H9 (cell line): ENCODE measurements at regions not wholly inside any gene's neighbourhood (a gene's known extent, or its start where the extent isn't known, plus 50 kb on each side); places are given as distances from the start of the nearest gene placed in this dataset.

ENCODE experiments used
- DNase-seq: peaks from one replicate; pipeline ENCODE4 v3.0.0-alpha.2; 2017
- H2AFZ ChIP-seq: one replicate; pipeline ENCODE4 v1.6.1; 2013; ENCODE audit warnings: mild to moderate bottlenecking, low read length, control low read depth, moderate library complexity
- H2AK5ac ChIP-seq: 2 replicates; pipeline ENCODE4 v1.6.1; 2013; ENCODE audit warnings: low read length, control low read depth, mixed read lengths; ENCODE audit not compliant: insufficient read length
- H2BK120ac ChIP-seq: one replicate; pipeline ENCODE4 v1.6.1; 2013; ENCODE audit warnings: low read depth, mild to moderate bottlenecking, low read length, control low read depth, inconsistent platforms; ENCODE audit not compliant: poor library complexity, severe bottlenecking
- H2BK12ac ChIP-seq: 2 replicates; pipeline ENCODE4 v1.6.1; 2013; ENCODE audit warnings: low read length, control low read depth, mixed read lengths, low read depth; ENCODE audit not compliant: insufficient read length
- H2BK15ac ChIP-seq: 2 replicates; pipeline ENCODE4 v1.6.1; 2013; ENCODE audit warnings: low read depth, low read length, control low read depth
- H2BK20ac ChIP-seq: one replicate; pipeline ENCODE4 v1.6.1; 2013; ENCODE audit warnings: low read depth, mild to moderate bottlenecking, low read length, control low read depth, inconsistent platforms; ENCODE audit not compliant: poor library complexity, severe bottlenecking
- H2BK5ac ChIP-seq: 2 replicates; pipeline ENCODE4 v1.6.1; 2013; ENCODE audit warnings: low read length, control low read depth, mixed read lengths; ENCODE audit not compliant: insufficient read length
- H3K14ac ChIP-seq: 2 replicates; pipeline ENCODE4 v1.6.1; 2013; ENCODE audit warnings: low read length, control low read depth; ENCODE audit not compliant: insufficient read depth
- H3K18ac ChIP-seq: 2 replicates; pipeline ENCODE4 v1.6.1; 2013; ENCODE audit warnings: low read depth, mild to moderate bottlenecking, mixed read lengths, low read length, control low read depth; ENCODE audit not compliant: insufficient read length
- H3K23ac ChIP-seq: 2 replicates; pipeline ENCODE4 v1.6.1; 2013; ENCODE audit warnings: low read length, control low read depth, mixed read lengths, low read depth; ENCODE audit not compliant: insufficient read length
- H3K23me2 ChIP-seq: 2 replicates; pipeline ENCODE4 v1.6.1; 2013; ENCODE audit warnings: low read depth, mild to moderate bottlenecking, mixed read lengths, low read length, control low read depth; ENCODE audit not compliant: insufficient read length, poor library complexity, severe bottlenecking
- H3K27ac ChIP-seq: 2 replicates; pipeline ENCODE4 v1.5.1; 2013; ENCODE audit warnings: low read length, control low read depth, mixed read lengths, low read depth; ENCODE audit not compliant: insufficient read length
- H3K27me3 ChIP-seq: 2 replicates; pipeline ENCODE4 v1.6.1; 2013; ENCODE audit warnings: low read length, control low read depth, inconsistent platforms; ENCODE audit not compliant: insufficient read depth
- H3K4ac ChIP-seq: 2 replicates; pipeline ENCODE4 v1.6.1; 2013; ENCODE audit warnings: low read depth, mild to moderate bottlenecking, control low read depth, inconsistent platforms, low read length, moderate library complexity
- H3K4me1 ChIP-seq: 2 replicates; pipeline ENCODE4 v1.6.1; 2013; ENCODE audit warnings: low read length, control low read depth, inconsistent platforms; ENCODE audit not compliant: insufficient read depth
- H3K4me2 ChIP-seq: 2 replicates; pipeline ENCODE4 v1.6.1; 2013; ENCODE audit warnings: low read length, control low read depth, mixed read lengths; ENCODE audit not compliant: insufficient read length, insufficient read depth
- H3K56ac ChIP-seq: 2 replicates; pipeline ENCODE4 v1.6.1; 2013; ENCODE audit warnings: low read depth, mild to moderate bottlenecking, mixed read lengths, low read length, control low read depth; ENCODE audit not compliant: insufficient read length
- H3K79me1 ChIP-seq: 2 replicates; pipeline ENCODE4 v1.6.1; 2013; ENCODE audit warnings: low read depth, mild to moderate bottlenecking, moderate library complexity, low read length, control low read depth, inconsistent platforms; ENCODE audit not compliant: insufficient read depth, poor library complexity, severe bottlenecking
- H3K79me2 ChIP-seq: 2 replicates; pipeline ENCODE4 v1.6.1; 2013; ENCODE audit warnings: low read length, control low read depth, inconsistent platforms; ENCODE audit not compliant: insufficient read depth
- H3K9ac ChIP-seq: 2 replicates; pipeline ENCODE4 v1.6.1; 2013; ENCODE audit warnings: low read length, control low read depth, mixed read lengths; ENCODE audit not compliant: insufficient read length; ENCODE audit errors: extremely low read depth
- H3K9me3 ChIP-seq: one replicate; pipeline ENCODE4 v1.6.1; 2013; ENCODE audit warnings: low read depth, low read length, inconsistent platforms; ENCODE audit not compliant: control insufficient read depth
- H3T11ph ChIP-seq: one replicate; pipeline ENCODE4 v1.6.1; 2013; ENCODE audit warnings: mild to moderate bottlenecking, low read length, control low read depth, inconsistent platforms
- H4K20me1 ChIP-seq: one replicate; pipeline ENCODE4 v1.6.1; 2013; ENCODE audit not compliant: control insufficient read depth, insufficient read length, insufficient read depth
- H4K5ac ChIP-seq: 2 replicates; pipeline ENCODE4 v1.6.1; 2013; ENCODE audit warnings: low read depth, mild to moderate bottlenecking, mixed read lengths, low read length, control low read depth; ENCODE audit not compliant: insufficient read length
- H4K8ac ChIP-seq: replicated peaks from 2 replicates; pipeline ENCODE4 v1.6.1; 2013; ENCODE audit warnings: low read length, control low read depth, mixed read lengths, low read depth; ENCODE audit not compliant: insufficient read length
- H4K91ac ChIP-seq: 2 replicates; pipeline ENCODE4 v1.6.1; 2013; ENCODE audit warnings: low read depth, mild to moderate bottlenecking, moderate library complexity, mixed read lengths, low read length, control low read depth; ENCODE audit not compliant: insufficient read length
- H3K27ac Mint-ChIP-seq, 3 experiments: 2 replicates in 2 of 3; 3 replicates in 1 of 3; pipeline ENCODE4 v1.8.0; 2020 to 2021; ENCODE audit warnings: mixed read lengths in 3 of 3, mild to moderate bottlenecking in 1 of 3, moderate library complexity in 1 of 3
- H3K27me3 Mint-ChIP-seq: 2 replicates; pipeline ENCODE4 v1.8.0; 2021; ENCODE audit warnings: low read depth, mild to moderate bottlenecking, moderate library complexity, mixed read lengths
- H3K36me3 Mint-ChIP-seq, 3 experiments: 2 replicates in 2 of 3; 3 replicates in 1 of 3; pipeline ENCODE4 v1.8.0; 2020 to 2021; ENCODE audit warnings: low read depth in 3 of 3, mixed read lengths in 3 of 3; ENCODE audit not compliant: insufficient read depth in 1 of 3
- H3K4me1 Mint-ChIP-seq, 2 experiments: 2 replicates each; pipeline ENCODE4 v1.8.0; 2020; ENCODE audit warnings: mixed read lengths in 2 of 2
- H3K4me3 Mint-ChIP-seq, 2 experiments: 2 replicates in 1 of 2; 3 replicates in 1 of 2; pipeline ENCODE4 v1.8.0; 2020 to 2021; ENCODE audit warnings: mild to moderate bottlenecking in 2 of 2, mixed read lengths in 2 of 2, moderate library complexity in 1 of 2
- H3K9me3 Mint-ChIP-seq, 2 experiments: 2 replicates in 1 of 2; 3 replicates in 1 of 2; pipeline ENCODE4 v1.8.0; 2020; ENCODE audit warnings: mild to moderate bottlenecking in 2 of 2, mixed read lengths in 2 of 2, moderate library complexity in 1 of 2
- WGBS: extraction: QIAGEN DNeasy Blood & Tissue Kit; methylation state at CpG from one replicate; pipeline ENCODE4 v1.1.7; 2013; ENCODE audit warnings: missing lambda C conversion rate, low lambda C conversion rate, mixed read lengths; ENCODE audit not compliant: insufficient read length; ENCODE audit errors: extremely low coverage; 5-methylcytosine and 5-hydroxymethylcytosine counted together
- TF ChIP-seq, protein P1 (sequence below): fragments of 200-600 bp; sonication (generic); conservative IDR thresholded peaks from 3 replicates; pipeline ENCODE4 v1.8.0; 2021; ENCODE audit warnings: antibody characterized with exemption, mild to moderate bottlenecking

DNA sequence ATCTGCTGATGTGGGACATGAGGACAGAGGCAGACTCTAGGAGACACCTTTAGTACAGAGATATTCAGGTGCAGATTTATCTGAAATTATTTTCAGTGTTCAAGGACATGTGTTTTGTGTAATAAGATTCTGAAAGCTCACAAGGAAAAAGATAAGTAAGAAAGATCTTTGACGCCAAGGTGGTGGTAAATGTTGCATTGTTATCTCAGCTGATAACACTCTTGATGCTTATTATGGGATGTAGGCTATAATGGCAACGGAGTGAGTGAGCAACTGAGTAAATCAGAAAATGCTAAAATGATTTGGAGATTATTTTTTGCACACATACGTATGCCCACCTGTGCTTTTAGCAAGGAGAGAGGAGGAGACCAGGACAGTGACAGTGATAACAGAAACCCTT is 510.9 kb downstream of the KLF12 start:
- no peak overlapping the region for H3K4me3 Mint-ChIP-seq
- H3K4me1 ChIP-seq = no peaks in the 10 kb centered on the region
- no peak overlapping the region for H2BK20ac ChIP-seq
- no peak overlapping the region for H2BK15ac ChIP-seq
- H3K9me3 ChIP-seq = no peaks in the 10 kb centered on the region
- no peak overlapping the region for H2BK120ac ChIP-seq
- no peak overlapping the region for H2BK5ac ChIP-seq
- H3K18ac ChIP-seq = no peak overlapping the region
- H3T11ph ChIP-seq = no peak overlapping the region
- H3K79me2 ChIP-seq = no peaks in the 10 kb centered on the region
- no peak overlapping the region for H3K9ac ChIP-seq
- H3K27me3 Mint-ChIP-seq = no peaks in the 10 kb centered on the region
- no peak overlapping the region for H3K23ac ChIP-seq
- H3K9me3 Mint-ChIP-seq = no peaks in the 10 kb centered on the region
- DNase-seq = no peak
- no peak overlapping the region for H3K27ac Mint-ChIP-seq
- H3K4me2 ChIP-seq = no peak overlapping the region
- no peak overlapping the region for H2AK5ac ChIP-seq
- H2AFZ ChIP-seq = no peak overlapping the region
- H2BK12ac ChIP-seq = no peak overlapping the region
- H3K4ac ChIP-seq = no peak overlapping the region
- H3K56ac ChIP-seq = no peak overlapping the region
- peaks cover 6 to 8% of the 10 kb centered on the region in 2 experiments for H3K4me1 Mint-ChIP-seq
- WGBS = no CpG with 5 or more reads among the region's 3 CpGs
- no peak overlapping the region for H4K5ac ChIP-seq
- H3K27me3 ChIP-seq = no peaks in the 10 kb centered on the region
- no peaks in the 10 kb centered on the region for H3K36me3 Mint-ChIP-seq
- TF ChIP-seq, protein P1, sequence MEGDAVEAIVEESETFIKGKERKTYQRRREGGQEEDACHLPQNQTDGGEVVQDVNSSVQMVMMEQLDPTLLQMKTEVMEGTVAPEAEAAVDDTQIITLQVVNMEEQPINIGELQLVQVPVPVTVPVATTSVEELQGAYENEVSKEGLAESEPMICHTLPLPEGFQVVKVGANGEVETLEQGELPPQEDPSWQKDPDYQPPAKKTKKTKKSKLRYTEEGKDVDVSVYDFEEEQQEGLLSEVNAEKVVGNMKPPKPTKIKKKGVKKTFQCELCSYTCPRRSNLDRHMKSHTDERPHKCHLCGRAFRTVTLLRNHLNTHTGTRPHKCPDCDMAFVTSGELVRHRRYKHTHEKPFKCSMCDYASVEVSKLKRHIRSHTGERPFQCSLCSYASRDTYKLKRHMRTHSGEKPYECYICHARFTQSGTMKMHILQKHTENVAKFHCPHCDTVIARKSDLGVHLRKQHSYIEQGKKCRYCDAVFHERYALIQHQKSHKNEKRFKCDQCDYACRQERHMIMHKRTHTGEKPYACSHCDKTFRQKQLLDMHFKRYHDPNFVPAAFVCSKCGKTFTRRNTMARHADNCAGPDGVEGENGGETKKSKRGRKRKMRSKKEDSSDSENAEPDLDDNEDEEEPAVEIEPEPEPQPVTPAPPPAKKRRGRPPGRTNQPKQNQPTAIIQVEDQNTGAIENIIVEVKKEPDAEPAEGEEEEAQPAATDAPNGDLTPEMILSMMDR = no peak
- H3K79me1 ChIP-seq = no peaks in the 10 kb centered on the region
- H3K23me2 ChIP-seq = no peaks in the 10 kb centered on the region
- H4K8ac ChIP-seq = no peak overlapping the region
- H4K91ac ChIP-seq = no peak overlapping the region
- no peak overlapping the region for H3K27ac ChIP-seq
- H4K20me1 ChIP-seq = no peaks in the 10 kb centered on the region
- no peak overlapping the region for H3K14ac ChIP-seq
